ENCODE measurements at regions not wholly inside any gene's neighbourhood (a gene's known extent, or its start where the extent isn't known, plus 50 kb on each side); places are given as distances from the start of the nearest gene placed in this dataset.

GRCh38 chr15:29638011-29638410, 184.3 kb downstream of the TJP1 start:
- Histone ChIP-seq H3K36me3 (ENCODE audit: control insufficient read depth in 2 of 2, insufficient read depth in 1 of 2, low read length in 2 of 2) (no peaks in the 10 kb centered on the region), H3K9me3 (ENCODE audit: control insufficient read depth, insufficient read depth, low read depth, low read length) (no peaks in the 10 kb centered on the region), H3K4me3 (ENCODE audit: low read depth, low read length) (no peak overlapping the region), H3K27ac (ENCODE audit: extremely low read depth, low read depth, low read length) (no peak overlapping the region), H3K4me1 (ENCODE audit: control insufficient read depth, insufficient read depth, low read length) (no peaks in the 10 kb centered on the region)
- ChIA-PET CTCF (interaction anchor here (0.6 kb wide), 1 partner anchor 8 kb away, joined by 3 read pairs; no protein-coding TSS in a partner anchor), POLR2A (no interaction called here)
- TF ChIP-seq EGR2 (tag by site-specific recombination; IDR thresholded peaks at IDR 0.05; ENCODE audit: low read depth) (no peak), SP2 (tag by site-specific recombination; IDR thresholded peaks at IDR 0.05) (no peak), ZNF266 (tag by site-specific recombination; IDR thresholded peaks at IDR 0.05; ENCODE audit: low read depth) (no peak), ZNF324 (tag by site-specific recombination; IDR thresholded peaks at IDR 0.05) (no peak)

GRCh38 chr15:29637555-29637954, 184.7 kb downstream of the TJP1 start:
- Histone ChIP-seq H3K4me1 (ENCODE audit: control insufficient read depth, insufficient read depth, low read length) (no peaks in the 10 kb centered on the region), H3K27ac (ENCODE audit: extremely low read depth, low read depth, low read length) (no peak overlapping the region), H3K9me3 (ENCODE audit: control insufficient read depth, insufficient read depth, low read depth, low read length) (no peaks in the 10 kb centered on the region), H3K36me3 (ENCODE audit: control insufficient read depth in 2 of 2, insufficient read depth in 1 of 2, low read length in 2 of 2) (no peaks in the 10 kb centered on the region), H3K4me3 (ENCODE audit: low read depth, low read length) (no peak overlapping the region)
- ChIA-PET CTCF (no interaction called here), POLR2A (no interaction called here)
- no peak for TF ChIP-seq ZNF600 (tag by site-specific recombination; IDR thresholded peaks at IDR 0.05)
- no peak for TF ChIP-seq KLF1 (tag by site-specific recombination; IDR thresholded peaks at IDR 0.05)
- no peak for TF ChIP-seq OSR2 (tag by site-specific recombination; IDR thresholded peaks at IDR 0.05)
- no peak for TF ChIP-seq ZNF518A (tag by site-specific recombination; conservative IDR thresholded peaks at IDR 0.05; ENCODE audit: low read depth)
- TF ChIP-seq ZNF112 (tag by site-specific recombination; IDR thresholded peaks at IDR 0.05): no peak
- no peak for TF ChIP-seq ZSCAN23 (tag by site-specific recombination; IDR thresholded peaks at IDR 0.05)
- TF ChIP-seq ZNF324 (tag by site-specific recombination; IDR thresholded peaks at IDR 0.05): no peak
- TF ChIP-seq BCL11B (tag by site-specific recombination; IDR thresholded peaks at IDR 0.05; ENCODE audit: low read depth): no peak
- TF ChIP-seq ZNF398 (tag by site-specific recombination; IDR thresholded peaks at IDR 0.05): no peak
- no peak for TF ChIP-seq ZNF366 (tag by site-specific recombination; conservative IDR thresholded peaks at IDR 0.05)
- TF ChIP-seq ZNF175 (tag by site-specific recombination; IDR thresholded peaks at IDR 0.05): no peak
- no peak for TF ChIP-seq ZNF350 (tag by site-specific recombination; IDR thresholded peaks at IDR 0.05)
- TF ChIP-seq ZNF548 (tag by site-specific recombination; IDR thresholded peaks at IDR 0.05): no peak
- TF ChIP-seq ZNF629 (tag by site-specific recombination; IDR thresholded peaks at IDR 0.05): no peak

GRCh38 chr15:29636921-29637320, 185.3 kb downstream of the TJP1 start:
- Histone ChIP-seq H3K4me1 (ENCODE audit: control insufficient read depth, insufficient read depth, low read length) (no peaks in the 10 kb centered on the region), H3K9me3 (ENCODE audit: control insufficient read depth, insufficient read depth, low read depth, low read length) (no peaks in the 10 kb centered on the region), H3K4me3 (ENCODE audit: low read depth, low read length) (no peak overlapping the region), H3K27ac (ENCODE audit: extremely low read depth, low read depth, low read length) (no peak overlapping the region), H3K36me3 (ENCODE audit: control insufficient read depth in 2 of 2, insufficient read depth in 1 of 2, low read length in 2 of 2) (no peaks in the 10 kb centered on the region)
- ChIA-PET POLR2A (no interaction called here), CTCF (interaction anchor here (0.6 kb wide), 1 partner anchor 69 kb away, joined by 3 read pairs; no protein-coding TSS in a partner anchor)
- TF ChIP-seq ZSCAN5A (tag by site-specific recombination; IDR thresholded peaks at IDR 0.05) (no peak), ZNF398 (tag by site-specific recombination; IDR thresholded peaks at IDR 0.05) (no peak), ZNF792 (tag by site-specific recombination; IDR thresholded peaks at IDR 0.05) (no peak), HOXD13 (CRISPR knock-in tag; IDR thresholded peaks at IDR 0.05; ENCODE audit: borderline replicate concordance) (no peak), ZNF19 (tag by site-specific recombination; IDR thresholded peaks at IDR 0.05; ENCODE audit: low read depth) (no peak), ZNF488 (tag by site-specific recombination; IDR thresholded peaks at IDR 0.05) (no peak)
